Natural killer cell (primary cell): ENCODE measurements at regions not wholly inside any gene's neighbourhood (a gene's known extent, or its start where the extent isn't known, plus 50 kb on each side); places are given as distances from the start of the nearest gene placed in this dataset.

Experiments
- ATAC-seq, 3 donors: fragments of 150-1000 bp in 2 of 3; fragments of 200-7000 bp in 1 of 3; cut with Tn5 transposase; 1 replicate in 1 of 3; 2 replicates in 2 of 3; pipeline ENCODE4 v1.10.0; 2021; ENCODE audit warnings: mild to moderate bottlenecking in 2 of 3, moderate library complexity in 2 of 3
- DNase-seq, 2 donors: peaks; one replicate each; pipeline versions ENCODE4 v3.0.0 to v3.0.0-alpha.2; 2013 to 2021; ENCODE audit warnings: mixed read lengths in 1 of 2
- H3K27ac ChIP-seq: one replicate; pipeline ENCODE4 v1.5.1; 2013; ENCODE audit warnings: mild to moderate bottlenecking, low read length
- H3K27me3 ChIP-seq: one replicate; pipeline ENCODE4 v1.6.1; 2013; ENCODE audit warnings: low read length; ENCODE audit not compliant: control insufficient read depth, insufficient read depth
- H3K36me3 ChIP-seq: one replicate; pipeline ENCODE4 v1.6.1; 2013; ENCODE audit warnings: low read length; ENCODE audit not compliant: control insufficient read depth, insufficient read depth
- H3K4me1 ChIP-seq: one replicate; pipeline ENCODE4 v1.6.1; 2013; ENCODE audit warnings: low read length; ENCODE audit not compliant: control insufficient read depth, insufficient read depth
- H3K4me3 ChIP-seq: one replicate; pipeline ENCODE4 v1.5.1; 2013; ENCODE audit warnings: low read length
- H3K9me3 ChIP-seq: one replicate; pipeline ENCODE4 v1.6.1; 2013; ENCODE audit warnings: low read length; ENCODE audit not compliant: control insufficient read depth, insufficient read depth
- H3K27ac Mint-ChIP-seq, 2 donors: one replicate each; pipeline ENCODE4 v1.8.0; 2022; ENCODE audit warnings: mild to moderate bottlenecking in 2 of 2, mixed read lengths in 2 of 2, moderate library complexity in 1 of 2
- H3K27me3 Mint-ChIP-seq, 2 donors: one replicate each; pipeline ENCODE4 v1.8.0; 2022; ENCODE audit warnings: low read depth in 2 of 2, mixed read lengths in 2 of 2
- H3K36me3 Mint-ChIP-seq: one replicate; pipeline ENCODE4 v1.8.0; 2022; ENCODE audit warnings: mixed read lengths
- H3K4me1 Mint-ChIP-seq, 2 donors: one replicate each; pipeline ENCODE4 v1.8.0; 2022; ENCODE audit warnings: mixed read lengths in 2 of 2
- H3K4me3 Mint-ChIP-seq: one replicate; pipeline ENCODE4 v1.8.0; 2022; ENCODE audit warnings: mild to moderate bottlenecking, moderate library complexity, mixed read lengths
- H3K9me3 Mint-ChIP-seq, 2 donors: one replicate each; pipeline ENCODE4 v1.8.0; 2022; ENCODE audit warnings: mixed read lengths in 2 of 2
- WGBS: methylation state at CpG from one replicate; pipeline ENCODE4 v1.1.7; 2013; ENCODE audit warnings: missing lambda C conversion rate; ENCODE audit not compliant: insufficient coverage; 5-methylcytosine and 5-hydroxymethylcytosine counted together
- intact Hi-C: fragments of 100-400 bp; cut with micrococcal nuclease; formaldehyde crosslinking; loops from one replicate; pipeline ENCODE4 v1.14.2; 2022
- TF ChIP-seq, protein P1 (sequence below): fragments of 200-600 bp; IDR thresholded peaks from one replicate; pipeline ENCODE4 v1.8.0; 2022; ENCODE audit warnings: antibody characterized with exemption

GRCh38 chr6:80923816-80924215 is 817.3 kb downstream of the BCKDHB start:
- no peaks in the 10 kb centered on the region for H3K4me1 Mint-ChIP-seq
- DNase-seq (no peak), ATAC-seq (no peak)
- no peak overlapping the region for H3K27ac ChIP-seq
- 81% methylated on average over 2 of the region's 2 CpGs for WGBS
- H3K27me3 ChIP-seq: no peaks in the 10 kb centered on the region
- H3K9me3 ChIP-seq: no peaks in the 10 kb centered on the region
- H3K4me1 ChIP-seq: no peaks in the 10 kb centered on the region
- TF ChIP-seq, protein P1, sequence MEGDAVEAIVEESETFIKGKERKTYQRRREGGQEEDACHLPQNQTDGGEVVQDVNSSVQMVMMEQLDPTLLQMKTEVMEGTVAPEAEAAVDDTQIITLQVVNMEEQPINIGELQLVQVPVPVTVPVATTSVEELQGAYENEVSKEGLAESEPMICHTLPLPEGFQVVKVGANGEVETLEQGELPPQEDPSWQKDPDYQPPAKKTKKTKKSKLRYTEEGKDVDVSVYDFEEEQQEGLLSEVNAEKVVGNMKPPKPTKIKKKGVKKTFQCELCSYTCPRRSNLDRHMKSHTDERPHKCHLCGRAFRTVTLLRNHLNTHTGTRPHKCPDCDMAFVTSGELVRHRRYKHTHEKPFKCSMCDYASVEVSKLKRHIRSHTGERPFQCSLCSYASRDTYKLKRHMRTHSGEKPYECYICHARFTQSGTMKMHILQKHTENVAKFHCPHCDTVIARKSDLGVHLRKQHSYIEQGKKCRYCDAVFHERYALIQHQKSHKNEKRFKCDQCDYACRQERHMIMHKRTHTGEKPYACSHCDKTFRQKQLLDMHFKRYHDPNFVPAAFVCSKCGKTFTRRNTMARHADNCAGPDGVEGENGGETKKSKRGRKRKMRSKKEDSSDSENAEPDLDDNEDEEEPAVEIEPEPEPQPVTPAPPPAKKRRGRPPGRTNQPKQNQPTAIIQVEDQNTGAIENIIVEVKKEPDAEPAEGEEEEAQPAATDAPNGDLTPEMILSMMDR: no peak
- no peaks in the 10 kb centered on the region for H3K36me3 ChIP-seq
- H3K27me3 Mint-ChIP-seq: no peaks in the 10 kb centered on the region
- no peak overlapping the region for H3K4me3 Mint-ChIP-seq
- no peak overlapping the region for H3K27ac Mint-ChIP-seq
- H3K9me3 Mint-ChIP-seq: peaks cover 10 to 13% of the 10 kb centered on the region in 2 donors
- intact Hi-C loops: no loop called here
- no peak overlapping the region for H3K4me3 ChIP-seq
- peaks cover 8% of the 10 kb centered on the region for H3K36me3 Mint-ChIP-seq

DNA sequence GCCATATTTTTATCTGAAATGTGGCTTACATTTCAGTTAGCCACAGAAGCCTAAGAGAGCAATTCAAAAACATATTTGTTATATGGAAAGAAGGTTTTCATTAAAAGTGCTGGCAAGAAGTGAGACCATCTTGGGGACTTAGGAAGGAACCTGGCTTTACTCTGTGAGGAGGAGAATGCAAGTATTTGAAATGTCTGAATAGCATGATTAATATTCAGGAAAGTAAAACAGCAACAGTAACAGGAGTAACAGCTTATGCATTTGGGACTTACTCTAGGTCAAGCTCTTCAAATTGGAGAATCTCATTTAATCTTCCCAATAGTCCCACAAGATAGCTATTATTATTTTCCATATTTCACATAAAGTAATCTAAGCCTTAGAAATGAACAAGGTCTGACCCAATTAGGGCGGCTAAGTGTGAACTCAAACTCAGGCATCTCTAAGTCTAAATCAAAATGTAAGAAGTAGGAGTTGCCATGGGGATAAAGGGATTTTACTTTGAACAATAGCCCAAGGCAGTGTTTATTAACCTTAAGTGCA is 816.5 kb downstream of the BCKDHB start:
- H3K4me3 Mint-ChIP-seq: no peak overlapping the region
- 80% methylated on average over 1 of the region's 1 CpG for WGBS
- no peaks in the 10 kb centered on the region for H3K36me3 ChIP-seq
- H3K27ac Mint-ChIP-seq: no peak overlapping the region
- intact Hi-C loops: no loop called here
- H3K4me1 ChIP-seq: no peaks in the 10 kb centered on the region
- H3K4me3 ChIP-seq: no peak overlapping the region
- H3K27me3 Mint-ChIP-seq: no peaks in the 10 kb centered on the region
- H3K27me3 ChIP-seq: no peaks in the 10 kb centered on the region
- no peaks in the 10 kb centered on the region for H3K9me3 ChIP-seq
- H3K4me1 Mint-ChIP-seq: no peaks in the 10 kb centered on the region
- peaks cover 8% of the 10 kb centered on the region for H3K36me3 Mint-ChIP-seq
- TF ChIP-seq, protein P1: no peak
- DNase-seq: no peak
- H3K27ac ChIP-seq: no peak overlapping the region
- H3K9me3 Mint-ChIP-seq: peaks cover 10 to 13% of the 10 kb centered on the region in 2 donors
- ATAC-seq: no peak

- Mint-ChIP-seq H3K4me1 (no peaks in the 10 kb centered on the region), H3K36me3 (peaks cover 8% of the 10 kb centered on the region), H3K9me3 (peaks cover 9 to 12% of the 10 kb centered on the region in 2 donors), H3K27ac (no peak overlapping the region), H3K27me3 (no peaks in the 10 kb centered on the region), H3K4me3 (no peak overlapping the region)
- Histone ChIP-seq H3K27ac (no peak overlapping the region), H3K9me3 (no peaks in the 10 kb centered on the region), H3K4me1 (no peaks in the 10 kb centered on the region), H3K27me3 (no peaks in the 10 kb centered on the region), H3K36me3 (no peaks in the 10 kb centered on the region), H3K4me3 (no peak overlapping the region)
- TF ChIP-seq, protein P1: no peak
- intact Hi-C loops: no loop called here
- DNase-seq (no peak), ATAC-seq (no peak)
- no CpG with 5 or more reads among the region's 2 CpGs for WGBS
Measured at GRCh38 chr6:80921861-80922460, 815.5 kb downstream of the BCKDHB start.

DNA sequence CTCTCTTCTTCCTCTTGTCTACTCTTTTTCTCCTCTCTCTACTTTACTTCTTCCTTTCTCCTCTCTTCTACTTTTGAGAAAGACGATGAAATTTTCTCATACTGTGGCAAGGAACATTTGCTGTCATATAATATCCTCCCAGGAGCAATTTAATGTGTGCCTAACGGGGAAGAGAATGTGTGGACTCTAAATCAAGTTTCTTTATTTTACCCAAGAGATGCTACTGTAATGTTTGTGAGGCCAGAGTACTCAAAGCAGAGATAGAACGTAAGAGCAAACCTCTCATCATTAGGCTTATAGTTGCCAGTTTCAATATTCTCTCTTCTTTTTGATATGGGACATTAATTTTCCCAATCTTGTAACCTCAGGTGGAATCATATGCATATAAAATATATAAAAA is 801.4 kb downstream of the BCKDHB start:
- Histone ChIP-seq H3K36me3 (no peaks in the 10 kb centered on the region), H3K4me1 (no peaks in the 10 kb centered on the region), H3K9me3 (no peaks in the 10 kb centered on the region), H3K4me3 (no peak overlapping the region), H3K27me3 (no peaks in the 10 kb centered on the region), H3K27ac (no peak overlapping the region)
- DNase-seq: no peak
- H3K27ac Mint-ChIP-seq: no peak overlapping the region
- no peak for ATAC-seq
- no peaks in the 10 kb centered on the region for H3K4me1 Mint-ChIP-seq
- no peaks in the 10 kb centered on the region for H3K36me3 Mint-ChIP-seq
- TF ChIP-seq, protein P1: no peak
- WGBS: 82% methylated on average over 2 of the region's 3 CpGs
- H3K27me3 Mint-ChIP-seq: no peaks in the 10 kb centered on the region
- no peak overlapping the region for H3K4me3 Mint-ChIP-seq
- intact Hi-C loops: no loop called here
- H3K9me3 Mint-ChIP-seq: peaks cover 3 to 5% of the 10 kb centered on the region in 2 donors
